Thymus (tissue), 11 donors: ENCODE measurements at regions not wholly inside any gene's neighbourhood (a gene's known extent, or its start where the extent isn't known, plus 50 kb on each side); places are given as distances from the start of the nearest gene placed in this dataset.

Source experiments
- DNase-seq, 9 donors: peaks; one replicate each; pipeline ENCODE4 v3.0.0-alpha.2; 2013; ENCODE audit warnings: low spot score in 9 of 9, low read depth in 6 of 9, missing footprints in 1 of 9
- H3K27ac ChIP-seq, 2 donors: one replicate each; pipeline ENCODE4 v1.5.1; 2013; ENCODE audit warnings: control low read depth in 1 of 2, low read depth in 1 of 2, low read length in 1 of 2, mild to moderate bottlenecking in 1 of 2, moderate library complexity in 1 of 2
- H3K27me3 ChIP-seq, 2 donors: one replicate each; pipeline ENCODE4 v1.5.1; 2013; ENCODE audit warnings: low read length in 1 of 2; ENCODE audit not compliant: control insufficient read depth in 2 of 2, insufficient read depth in 1 of 2
- H3K36me3 ChIP-seq, 2 donors: one replicate each; pipeline ENCODE4 v1.5.1; 2013; ENCODE audit warnings: low read length in 1 of 2, mild to moderate bottlenecking in 1 of 2, moderate library complexity in 1 of 2; ENCODE audit not compliant: control insufficient read depth in 2 of 2, insufficient read depth in 2 of 2
- H3K4me1 ChIP-seq, 2 donors: one replicate each; pipeline ENCODE4 v1.5.1; 2013; ENCODE audit warnings: low read length in 2 of 2; ENCODE audit not compliant: control insufficient read depth in 2 of 2, insufficient read depth in 2 of 2
- H3K4me3 ChIP-seq, 2 donors: one replicate each; pipeline ENCODE4 v1.5.1; 2013; ENCODE audit warnings: low read length in 2 of 2, control low read depth in 1 of 2, mild to moderate bottlenecking in 1 of 2
- H3K9me3 ChIP-seq, 2 donors: one replicate each; pipeline ENCODE4 v1.5.1; 2013; ENCODE audit warnings: low read length in 1 of 2, mild to moderate bottlenecking in 1 of 2; ENCODE audit not compliant: control insufficient read depth in 2 of 2, insufficient read depth in 1 of 2
- WGBS: extraction: QIAGEN DNeasy Blood & Tissue Kit; methylation state at CpG from one replicate; pipeline ENCODE4 v1.1.7; 2013; 5-methylcytosine and 5-hydroxymethylcytosine counted together
- donor health status: healthy.

DNA sequence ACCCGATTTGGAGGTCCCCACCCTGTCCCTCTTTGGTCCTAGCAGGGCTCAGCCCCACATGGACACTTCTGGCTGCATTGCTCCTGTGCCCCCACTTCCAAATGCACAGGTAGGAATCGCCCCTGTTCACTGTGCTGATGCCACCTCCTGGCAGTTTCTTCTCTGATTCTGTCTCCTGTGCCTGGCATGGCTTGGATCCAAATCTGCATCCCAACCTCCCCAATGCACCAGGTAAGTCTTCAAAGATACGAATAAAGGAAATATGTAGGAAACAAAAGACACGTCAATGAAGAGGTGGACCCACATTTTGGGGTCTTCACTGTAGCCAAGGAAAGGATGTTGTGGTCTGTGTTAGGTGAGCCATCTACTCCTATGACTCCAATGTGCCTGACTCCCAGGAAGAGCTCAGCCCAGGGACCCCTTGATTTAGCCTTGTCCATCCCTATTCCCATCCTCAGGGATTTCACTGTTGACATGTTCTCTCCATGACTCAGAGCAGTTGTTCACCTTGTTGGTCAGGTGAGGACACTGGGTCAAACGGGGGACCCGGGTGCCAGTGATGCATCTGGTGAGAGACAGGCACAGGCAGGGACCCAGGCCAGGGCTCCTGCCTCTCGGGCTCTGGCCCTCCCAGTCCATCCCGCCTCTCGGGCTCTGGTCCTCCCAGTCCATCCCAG lies 341.8 kb downstream of the CXCL12 start:
- Histone ChIP-seq H3K36me3 (no peaks in the 10 kb centered on the region), H3K27me3 (peaks cover 0 to 10% of the 10 kb centered on the region in 2 donors), H3K4me3 (no peak overlapping the region), H3K27ac (no peak overlapping the region), H3K9me3 (no peaks in the 10 kb centered on the region), H3K4me1 (no peaks in the 10 kb centered on the region)
- WGBS = 80% methylated on average over 9 of the region's 9 CpGs
- no peak for DNase-seq

DNA sequence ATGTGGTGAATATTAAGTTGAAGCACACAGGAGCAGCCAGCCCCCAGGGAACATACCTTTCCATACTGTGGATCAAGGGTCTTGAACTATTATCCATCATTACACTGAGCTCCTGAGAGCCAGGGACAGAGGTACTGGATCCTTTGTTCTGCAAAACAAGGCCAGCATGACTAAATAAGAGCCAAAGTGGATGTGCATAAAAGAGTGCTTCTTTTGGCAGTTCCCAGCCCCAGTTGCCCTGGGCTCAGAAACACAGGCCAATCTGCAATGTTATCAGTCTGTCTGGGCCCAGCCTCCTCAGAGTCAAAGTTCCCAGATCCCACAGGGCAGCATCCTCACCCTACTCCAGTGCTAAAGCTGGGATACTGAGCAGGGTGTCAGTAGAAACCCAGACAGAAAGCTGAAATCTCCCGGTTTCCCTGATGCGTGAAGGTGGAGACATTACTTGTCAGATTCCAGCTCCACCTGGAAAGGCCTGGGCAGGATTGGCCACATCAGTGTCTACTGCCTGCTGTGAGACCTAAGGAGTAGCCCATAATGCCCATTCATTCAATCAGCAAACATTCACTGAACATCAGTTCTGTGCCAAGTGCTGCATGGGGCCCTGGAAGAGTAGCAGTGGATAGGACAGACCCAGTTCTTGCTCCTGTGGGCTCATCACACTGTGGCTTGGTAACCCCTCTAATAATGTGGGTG lies 342.7 kb downstream of the CXCL12 start:
- H3K9me3 ChIP-seq = no peaks in the 10 kb centered on the region
- no peaks in the 10 kb centered on the region for H3K4me1 ChIP-seq
- WGBS = 97% methylated on average over 2 of the region's 2 CpGs
- H3K27me3 ChIP-seq = peaks cover 0 to 5% of the 10 kb centered on the region in 2 donors
- no peak overlapping the region for H3K27ac ChIP-seq
- no peak for DNase-seq
- H3K4me3 ChIP-seq = no peak overlapping the region
- no peaks in the 10 kb centered on the region for H3K36me3 ChIP-seq

DNA sequence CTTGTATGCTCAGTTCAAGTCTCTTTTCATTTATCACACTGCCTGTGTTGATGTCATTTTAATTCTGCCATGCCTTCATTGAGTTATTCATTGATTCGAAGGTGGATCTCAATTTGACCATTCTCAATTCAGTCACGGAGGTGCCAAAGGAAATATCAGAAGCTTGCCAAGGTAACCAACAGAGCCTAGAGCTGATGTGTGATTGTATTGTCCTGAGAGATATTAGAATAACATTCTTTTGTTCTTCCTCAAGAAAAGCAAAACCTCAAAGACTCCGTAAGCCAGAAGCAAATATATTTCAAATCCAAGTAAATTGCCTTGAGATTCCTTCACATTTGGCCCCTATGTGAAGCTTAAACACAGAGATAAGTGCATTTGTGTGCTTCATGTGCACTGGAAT lies 345.3 kb downstream of the CXCL12 start:
- Histone ChIP-seq H3K4me1 (no peaks in the 10 kb centered on the region), H3K27ac (no peak overlapping the region), H3K36me3 (no peaks in the 10 kb centered on the region), H3K9me3 (no peaks in the 10 kb centered on the region), H3K27me3 (no peaks in the 10 kb centered on the region), H3K4me3 (no peak overlapping the region)
- WGBS = 95% methylated on average over 3 of the region's 3 CpGs
- no peak for DNase-seq

GRCh38 chr10:44036425-44036824 lies 348.5 kb downstream of the CXCL12 start:
- DNase-seq = no peak
- Histone ChIP-seq H3K27me3 (no peaks in the 10 kb centered on the region), H3K4me1 (no peaks in the 10 kb centered on the region), H3K27ac (no peak overlapping the region), H3K9me3 (no peaks in the 10 kb centered on the region), H3K36me3 (no peaks in the 10 kb centered on the region), H3K4me3 (no peak overlapping the region)
- 98% methylated on average over 3 of the region's 3 CpGs for WGBS

GRCh38 chr10:44035474-44036197 lies 349.3 kb downstream of the CXCL12 start:
- Histone ChIP-seq H3K27ac (no peak overlapping the region), H3K36me3 (no peaks in the 10 kb centered on the region), H3K4me1 (no peaks in the 10 kb centered on the region), H3K4me3 (no peak overlapping the region), H3K9me3 (no peaks in the 10 kb centered on the region), H3K27me3 (no peaks in the 10 kb centered on the region)
- no peak for DNase-seq
- 76% methylated on average over 8 of the region's 8 CpGs for WGBS

DNA sequence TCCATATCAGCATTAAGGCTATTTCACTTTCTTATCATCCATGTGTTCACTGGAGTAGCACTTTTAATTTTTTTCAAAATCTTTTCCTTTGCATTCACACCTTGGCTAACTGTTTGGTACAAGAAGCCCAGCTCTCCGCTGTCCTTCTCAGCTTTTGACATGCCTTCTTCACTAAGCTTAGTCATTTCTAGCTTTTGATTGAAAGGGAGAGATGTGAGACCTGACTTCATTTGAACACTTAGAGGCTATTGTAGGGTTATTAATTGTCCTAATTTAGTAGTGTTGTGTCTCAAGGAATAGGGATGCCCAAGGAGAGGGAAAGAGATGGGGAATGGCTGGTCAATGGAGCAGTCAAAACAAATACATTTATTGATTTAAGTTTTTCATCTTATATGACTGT lies 350.0 kb downstream of the CXCL12 start:
- Histone ChIP-seq H3K9me3 (no peaks in the 10 kb centered on the region), H3K4me3 (no peak overlapping the region), H3K27me3 (no peaks in the 10 kb centered on the region), H3K36me3 (no peaks in the 10 kb centered on the region), H3K4me1 (no peaks in the 10 kb centered on the region), H3K27ac (no peak overlapping the region)
- DNase-seq = no peak
- WGBS = 95% methylated on average over 1 of the region's 1 CpG

DNA sequence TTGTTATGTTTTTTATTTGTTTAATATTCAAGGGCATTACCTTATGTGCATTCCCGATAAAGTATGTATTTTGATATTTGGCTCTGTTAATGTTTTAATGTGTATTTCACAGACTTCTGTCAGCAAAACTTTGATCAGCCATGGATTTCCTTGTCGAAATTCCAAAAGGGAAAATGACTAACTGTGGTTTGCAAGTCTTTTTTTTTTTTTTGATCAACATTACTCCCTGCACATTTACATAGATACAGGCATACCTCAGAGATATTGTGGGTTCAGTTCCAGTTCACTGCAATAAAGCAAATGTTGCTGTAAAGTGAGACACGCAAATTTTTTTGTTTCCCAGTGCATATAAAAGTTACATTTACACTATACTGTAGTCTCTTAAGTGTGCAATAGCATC lies 351.9 kb downstream of the CXCL12 start:
- DNase-seq = no peak
- Histone ChIP-seq H3K9me3 (no peaks in the 10 kb centered on the region), H3K27ac (no peak overlapping the region), H3K4me1 (no peaks in the 10 kb centered on the region), H3K36me3 (no peaks in the 10 kb centered on the region), H3K4me3 (no peak overlapping the region), H3K27me3 (no peaks in the 10 kb centered on the region)
- 80% methylated on average over 3 of the region's 3 CpGs for WGBS

GRCh38 chr10:44032216-44032615 lies 352.7 kb downstream of the CXCL12 start:
- no peak for DNase-seq
- Histone ChIP-seq H3K36me3 (no peaks in the 10 kb centered on the region), H3K27me3 (no peaks in the 10 kb centered on the region), H3K4me1 (no peaks in the 10 kb centered on the region), H3K4me3 (no peak overlapping the region), H3K27ac (no peak overlapping the region), H3K9me3 (no peaks in the 10 kb centered on the region)
- 97% methylated on average over 1 of the region's 1 CpG for WGBS

DNA sequence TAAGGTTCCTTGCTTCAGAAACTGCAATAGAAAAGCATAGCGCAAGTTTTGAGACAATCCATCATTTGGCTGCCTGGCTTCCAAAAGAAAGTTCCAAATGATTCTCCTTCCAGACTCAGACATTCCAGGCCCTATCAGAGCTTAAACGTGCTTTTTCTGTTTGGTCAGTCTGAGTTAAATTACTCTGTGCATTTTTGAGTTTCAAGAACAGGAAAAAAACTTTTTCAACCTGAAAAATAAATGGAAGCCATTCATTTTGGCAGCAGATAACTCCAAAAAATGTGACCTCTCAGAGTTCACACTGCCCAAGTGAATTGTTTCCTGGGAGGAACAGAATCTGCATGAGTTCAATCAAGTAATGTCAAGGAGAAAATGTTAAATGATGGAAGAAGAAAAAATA lies 354.2 kb downstream of the CXCL12 start:
- Histone ChIP-seq H3K36me3 (no peaks in the 10 kb centered on the region), H3K4me3 (no peak overlapping the region), H3K27me3 (no peaks in the 10 kb centered on the region), H3K9me3 (no peaks in the 10 kb centered on the region), H3K27ac (no peak overlapping the region), H3K4me1 (no peaks in the 10 kb centered on the region)
- 67% methylated on average over 2 of the region's 2 CpGs for WGBS
- no peak for DNase-seq
